ENCODE measurements at regions not wholly inside any gene's neighbourhood (a gene's known extent, or its start where the extent isn't known, plus 50 kb on each side); places are given as distances from the start of the nearest gene placed in this dataset.

DNA sequence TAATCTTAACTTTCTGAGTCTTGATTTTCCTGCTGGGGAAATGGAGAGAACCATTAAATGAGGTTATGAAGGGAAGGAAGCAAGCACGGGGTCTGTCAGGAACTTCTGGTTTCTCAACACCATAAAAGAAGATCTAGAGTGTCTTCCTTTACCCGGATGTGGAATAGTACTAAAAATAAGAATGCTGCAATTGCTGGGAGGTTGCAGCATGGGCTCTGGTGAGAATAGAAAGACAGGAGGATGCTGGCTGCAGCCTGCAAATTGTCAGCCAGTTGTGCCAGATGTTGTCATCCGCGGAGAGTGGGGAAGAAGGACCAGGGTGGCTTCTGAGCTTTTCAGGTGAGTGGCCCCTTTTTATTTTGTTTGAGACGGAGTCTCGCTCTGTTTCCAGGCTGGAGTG, 69.3 kb upstream of the STC2 start:
- H3K4me3 Mint-ChIP-seq, result no peak overlapping the region

DNA sequence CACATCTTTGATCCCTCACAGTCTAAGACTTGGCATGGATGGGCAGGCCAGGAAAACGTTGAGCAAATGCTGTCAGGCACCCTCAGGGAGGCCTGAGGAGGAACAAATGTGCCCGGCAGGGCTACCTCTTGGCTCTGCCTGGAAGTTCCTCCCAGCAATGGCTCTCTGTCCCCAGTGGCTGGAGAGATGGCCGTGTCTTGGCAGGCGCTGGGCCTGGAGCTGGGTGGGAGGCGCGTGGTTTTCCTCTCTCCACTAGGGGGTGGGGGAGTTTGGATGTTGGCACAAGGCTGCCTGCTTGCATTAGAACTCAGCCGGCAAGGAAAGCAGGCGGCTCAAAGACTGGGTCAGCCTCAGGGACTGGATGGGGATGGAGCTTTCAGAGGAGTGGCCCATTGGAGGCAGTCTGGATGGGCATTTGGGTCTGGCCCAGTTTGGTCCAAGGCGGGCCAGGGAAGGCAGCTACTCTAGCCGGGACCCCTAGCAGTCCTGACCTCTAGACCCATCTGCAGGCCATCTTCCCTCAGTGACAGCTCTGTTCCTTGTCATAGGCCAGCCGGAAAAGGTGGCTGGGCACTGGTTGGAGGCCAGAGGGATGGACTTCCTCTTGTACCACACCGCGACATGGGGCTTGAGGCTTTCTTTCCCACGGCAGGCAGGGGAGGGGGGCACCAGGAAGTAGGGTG, 68.2 kb upstream of the STC2 start:
- Mint-ChIP-seq H3K27ac (ENCODE audit: unreplicated experiment) (no peak overlapping the region), H3K4me1 (peaks cover 6% of the 10 kb centered on the region), H3K36me3 (ENCODE audit: low read depth) (no peaks in the 10 kb centered on the region), H3K4me3 (no peak overlapping the region), H3K9me3 (peaks cover 8% of the 10 kb centered on the region), H3K27me3 (ENCODE audit: low read depth) (no peaks in the 10 kb centered on the region)
- peak; percentile 33 for DNase-seq (ENCODE audit: low read depth, low spot score)
- TF ChIP-seq, protein P1, sequence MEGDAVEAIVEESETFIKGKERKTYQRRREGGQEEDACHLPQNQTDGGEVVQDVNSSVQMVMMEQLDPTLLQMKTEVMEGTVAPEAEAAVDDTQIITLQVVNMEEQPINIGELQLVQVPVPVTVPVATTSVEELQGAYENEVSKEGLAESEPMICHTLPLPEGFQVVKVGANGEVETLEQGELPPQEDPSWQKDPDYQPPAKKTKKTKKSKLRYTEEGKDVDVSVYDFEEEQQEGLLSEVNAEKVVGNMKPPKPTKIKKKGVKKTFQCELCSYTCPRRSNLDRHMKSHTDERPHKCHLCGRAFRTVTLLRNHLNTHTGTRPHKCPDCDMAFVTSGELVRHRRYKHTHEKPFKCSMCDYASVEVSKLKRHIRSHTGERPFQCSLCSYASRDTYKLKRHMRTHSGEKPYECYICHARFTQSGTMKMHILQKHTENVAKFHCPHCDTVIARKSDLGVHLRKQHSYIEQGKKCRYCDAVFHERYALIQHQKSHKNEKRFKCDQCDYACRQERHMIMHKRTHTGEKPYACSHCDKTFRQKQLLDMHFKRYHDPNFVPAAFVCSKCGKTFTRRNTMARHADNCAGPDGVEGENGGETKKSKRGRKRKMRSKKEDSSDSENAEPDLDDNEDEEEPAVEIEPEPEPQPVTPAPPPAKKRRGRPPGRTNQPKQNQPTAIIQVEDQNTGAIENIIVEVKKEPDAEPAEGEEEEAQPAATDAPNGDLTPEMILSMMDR (conservative IDR thresholded peaks at IDR 0.05), result no peak

More for the DNA sequence above, 69.3 kb upstream of the STC2 start:
- no peaks in the 10 kb centered on the region for H3K27me3 Mint-ChIP-seq (ENCODE audit: low read depth)
- no peak for DNase-seq (ENCODE audit: low read depth, low spot score)
- TF ChIP-seq, protein P1 (conservative IDR thresholded peaks at IDR 0.05), result no peak
- no peaks in the 10 kb centered on the region for H3K36me3 Mint-ChIP-seq (ENCODE audit: low read depth)
- peaks cover 6% of the 10 kb centered on the region for H3K4me1 Mint-ChIP-seq
- H3K27ac Mint-ChIP-seq (ENCODE audit: unreplicated experiment), result no peak overlapping the region
- peaks cover 11% of the 10 kb centered on the region for H3K9me3 Mint-ChIP-seq

DNA sequence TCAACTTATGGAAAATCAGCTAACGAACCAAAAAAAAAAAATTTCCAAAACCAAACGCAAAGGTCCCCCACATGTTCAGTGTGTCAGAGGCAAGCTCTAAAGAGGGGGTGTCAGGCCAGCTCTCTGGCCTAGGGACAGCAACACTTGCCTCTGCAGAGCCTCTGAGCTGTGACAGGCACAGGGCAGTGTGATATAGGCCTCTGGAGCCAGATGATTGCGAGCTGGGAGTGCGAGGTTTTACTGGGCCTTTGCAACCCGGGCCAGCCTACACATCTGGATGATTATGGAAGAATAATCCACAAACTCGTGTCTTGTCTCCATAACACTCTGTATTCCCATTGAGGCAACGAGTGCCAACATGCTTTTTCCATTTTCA, 67.7 kb upstream of the STC2 start:
- H3K9me3 Mint-ChIP-seq, result peaks cover 8% of the 10 kb centered on the region
- peaks cover 6% of the 10 kb centered on the region for H3K4me1 Mint-ChIP-seq
- no peaks in the 10 kb centered on the region for H3K36me3 Mint-ChIP-seq (ENCODE audit: low read depth)
- DNase-seq (ENCODE audit: low read depth, low spot score), result no peak
- no peak overlapping the region for H3K27ac Mint-ChIP-seq (ENCODE audit: unreplicated experiment)
- peaks cover under 1% of the 10 kb centered on the region for H3K27me3 Mint-ChIP-seq (ENCODE audit: low read depth)
- H3K4me3 Mint-ChIP-seq, result no peak overlapping the region
- TF ChIP-seq, protein P1 (conservative IDR thresholded peaks at IDR 0.05), result no peak

DNA sequence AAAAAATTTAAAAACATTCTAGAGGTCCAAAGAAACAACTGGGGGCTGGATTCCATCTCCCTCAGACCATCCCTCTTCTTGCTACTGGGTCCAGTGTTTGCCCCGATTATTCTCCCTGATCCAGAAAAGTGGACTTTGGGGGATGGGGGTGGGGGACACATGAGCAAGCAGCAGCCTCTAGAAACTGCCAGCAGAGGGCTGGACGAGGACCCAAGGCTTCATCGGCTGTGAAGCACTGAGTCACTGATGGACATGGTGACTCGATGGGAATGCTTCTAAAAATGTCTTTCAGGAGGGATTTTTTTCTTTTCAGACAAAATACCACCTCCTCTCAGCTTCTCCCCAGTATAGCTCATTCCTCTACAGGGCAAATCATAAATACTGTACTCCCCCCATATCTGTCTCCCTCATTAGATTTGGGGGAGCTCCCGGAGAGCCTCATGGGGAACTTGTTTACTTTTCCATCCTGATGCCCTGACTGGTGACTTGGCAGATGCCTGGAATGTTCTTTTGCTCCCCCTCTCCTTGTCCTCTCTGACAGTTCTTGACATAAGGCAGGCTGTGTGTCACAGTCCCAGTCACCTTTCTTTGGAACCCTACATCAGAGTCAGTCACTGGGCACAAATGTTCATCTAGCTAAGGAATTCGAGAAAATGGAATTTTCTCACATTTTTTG, 67.2 kb upstream of the STC2 start:
- Mint-ChIP-seq H3K27ac (ENCODE audit: unreplicated experiment) (peak overlapping the region; percentile 43), H3K36me3 (ENCODE audit: low read depth) (no peaks in the 10 kb centered on the region)
- TF ChIP-seq, protein P1 (conservative IDR thresholded peaks at IDR 0.05), result no peak

DNA sequence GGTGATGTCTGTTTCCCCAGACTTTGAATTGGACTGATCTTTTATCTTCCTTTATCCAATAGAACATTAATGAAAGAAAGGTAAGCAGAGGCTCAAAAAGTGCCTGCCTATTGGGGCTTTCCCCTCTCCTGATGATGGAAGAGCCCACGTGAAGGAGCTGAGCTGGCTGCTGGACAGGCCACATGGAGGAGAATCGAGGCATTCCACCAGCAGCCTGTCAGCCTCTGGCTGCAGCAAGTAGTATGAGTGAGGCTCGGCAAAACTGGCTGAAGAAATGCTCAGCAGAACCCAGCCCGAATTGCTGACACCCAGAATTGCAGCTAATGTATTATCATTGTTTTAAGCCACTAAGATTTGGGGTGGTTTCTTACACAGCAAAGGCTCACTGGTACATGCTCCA, 66.5 kb upstream of the STC2 start:
- no peak for DNase-seq (ENCODE audit: low read depth, low spot score)
- H3K4me1 Mint-ChIP-seq, result peaks cover 6% of the 10 kb centered on the region
- peaks cover 8% of the 10 kb centered on the region for H3K9me3 Mint-ChIP-seq
- H3K27ac Mint-ChIP-seq (ENCODE audit: unreplicated experiment), result no peak overlapping the region
- no peaks in the 10 kb centered on the region for H3K36me3 Mint-ChIP-seq (ENCODE audit: low read depth)
- TF ChIP-seq, protein P1 (conservative IDR thresholded peaks at IDR 0.05), result no peak
- H3K4me3 Mint-ChIP-seq, result no peak overlapping the region
- H3K27me3 Mint-ChIP-seq (ENCODE audit: low read depth), result peaks cover 6% of the 10 kb centered on the region

More for the DNA sequence above, 67.2 kb upstream of the STC2 start:
- DNase-seq (ENCODE audit: low read depth, low spot score), result no peak
- Mint-ChIP-seq H3K4me3 (no peak overlapping the region), H3K9me3 (peaks cover 8% of the 10 kb centered on the region), H3K27me3 (ENCODE audit: low read depth) (peaks cover 5% of the 10 kb centered on the region), H3K4me1 (peaks cover 6% of the 10 kb centered on the region)
